ENCODE measurements at regions not wholly inside any gene's neighbourhood (a gene's known extent, or its start where the extent isn't known, plus 50 kb on each side); places are given as distances from the start of the nearest gene placed in this dataset.

- no peaks in the 10 kb centered on the region for H3K9me3 ChIP-seq
- H3K27ac ChIP-seq = no peak overlapping the region
- no peaks in the 10 kb centered on the region for H3K27me3 ChIP-seq
- no peak for DNase-seq (ENCODE audit: low spot score)
- TF ChIP-seq CTCF (IDR thresholded peaks at IDR 0.05) = no peak
- no peaks in the 10 kb centered on the region for H3K4me1 ChIP-seq
- no peak overlapping the region for H3K4me3 ChIP-seq
- H3K36me3 ChIP-seq = no peaks in the 10 kb centered on the region
Measured at GRCh38 chr3:191148131-191148530, 50.9 kb upstream of the OSTN start.

- Histone ChIP-seq H3K4me3 (no peak overlapping the region), H3K9me3 (no peaks in the 10 kb centered on the region), H3K4me1 (no peaks in the 10 kb centered on the region), H3K27me3 (no peaks in the 10 kb centered on the region), H3K36me3 (no peaks in the 10 kb centered on the region), H3K27ac (no peak overlapping the region)
- no peak for DNase-seq (ENCODE audit: low spot score)
- TF ChIP-seq CTCF (IDR thresholded peaks at IDR 0.05) = no peak
Measured at GRCh38 chr3:191143224-191143623, 55.8 kb upstream of the OSTN start.

- Histone ChIP-seq H3K4me1 (no peaks in the 10 kb centered on the region), H3K9me3 (no peaks in the 10 kb centered on the region), H3K4me3 (no peak overlapping the region), H3K36me3 (no peaks in the 10 kb centered on the region), H3K27me3 (no peaks in the 10 kb centered on the region), H3K27ac (no peak overlapping the region)
- TF ChIP-seq CTCF (IDR thresholded peaks at IDR 0.05) = no peak
- DNase-seq (ENCODE audit: low spot score) = no peak
Measured at GRCh38 chr3:191141728-191142127, 57.3 kb upstream of the OSTN start.

- Histone ChIP-seq H3K4me1 (no peaks in the 10 kb centered on the region), H3K36me3 (no peaks in the 10 kb centered on the region), H3K27ac (no peak overlapping the region), H3K4me3 (no peak overlapping the region), H3K27me3 (no peaks in the 10 kb centered on the region), H3K9me3 (no peaks in the 10 kb centered on the region)
- TF ChIP-seq CTCF (IDR thresholded peaks at IDR 0.05) = no peak
- no peak for DNase-seq (ENCODE audit: low spot score)
Measured at GRCh38 chr3:191139736-191140135, 59.3 kb upstream of the OSTN start.

DNA sequence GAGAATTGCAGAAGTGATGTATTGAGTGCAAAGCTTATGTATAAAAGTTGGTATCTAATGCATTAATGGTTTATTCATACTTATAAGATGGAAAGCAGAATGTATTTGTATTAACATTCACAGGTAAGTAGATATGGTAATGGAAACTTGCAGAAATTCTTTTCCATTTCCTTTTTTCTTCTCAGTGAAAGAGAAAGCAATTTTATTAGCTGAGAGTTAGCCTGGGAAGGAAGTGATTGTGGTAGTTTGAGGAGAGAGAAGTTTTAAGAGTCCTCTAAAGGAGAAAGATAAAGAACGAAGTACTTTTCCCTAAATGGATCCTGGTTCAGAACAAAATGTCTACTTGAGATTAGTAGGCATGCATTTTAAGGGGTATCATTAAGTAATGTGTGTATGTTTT is 60.1 kb upstream of the OSTN start:
- Histone ChIP-seq H3K9me3 (no peaks in the 10 kb centered on the region), H3K4me1 (no peaks in the 10 kb centered on the region), H3K27ac (no peak overlapping the region), H3K36me3 (no peaks in the 10 kb centered on the region), H3K27me3 (no peaks in the 10 kb centered on the region), H3K4me3 (no peak overlapping the region)
- DNase-seq (ENCODE audit: low spot score) = no peak
- TF ChIP-seq CTCF (IDR thresholded peaks at IDR 0.05) = no peak

- H3K4me3 ChIP-seq = no peak overlapping the region
- no peaks in the 10 kb centered on the region for H3K4me1 ChIP-seq
- H3K27me3 ChIP-seq = no peaks in the 10 kb centered on the region
- no peak for TF ChIP-seq CTCF (IDR thresholded peaks at IDR 0.05)
- H3K36me3 ChIP-seq = no peaks in the 10 kb centered on the region
- DNase-seq (ENCODE audit: low spot score) = no peak
- no peak overlapping the region for H3K27ac ChIP-seq
- H3K9me3 ChIP-seq = no peaks in the 10 kb centered on the region
Measured at GRCh38 chr3:191137708-191138107, 61.3 kb upstream of the OSTN start.

All from right atrium auricular region (tissue), 2 donors.